ENCODE measurements at regions not wholly inside any gene's neighbourhood (a gene's known extent, or its start where the extent isn't known, plus 50 kb on each side); places are given as distances from the start of the nearest gene placed in this dataset.
"Not testable (repeated sequence)": the region's sequence is repeated elsewhere in the genome, so short reads cannot be mapped to it uniquely, and the experiment has no call there.

- Histone ChIP-seq H3K9me3 (ENCODE audit: control insufficient read depth, insufficient read depth, low read length) (no peaks in the 10 kb centered on the region), H3K4me3 (ENCODE audit: low read length) (no peak overlapping the region), H3K36me3 (ENCODE audit: control insufficient read depth, low read length) (no peaks in the 10 kb centered on the region), H3K4me2 (ENCODE audit: low read length) (no peak overlapping the region), H4K20me1 (ENCODE audit: control insufficient read depth, insufficient read depth, low read depth, low read length) (no peaks in the 10 kb centered on the region), H3K9me2 (replicated peaks; ENCODE audit: control insufficient read depth, low read length) (no peaks in the 10 kb centered on the region), H3K79me2 (ENCODE audit: control insufficient read depth, low read length) (no peaks in the 10 kb centered on the region), H3K27me3 (ENCODE audit: control insufficient read depth, low read length) (no peaks in the 10 kb centered on the region), H3K27ac (ENCODE audit: low read depth, low read length) (no peak overlapping the region), H3F3A (ENCODE audit: control insufficient read depth, insufficient read depth) (no peaks in the 10 kb centered on the region), H3K4me1 (ENCODE audit: control insufficient read depth, low read length) (no peaks in the 10 kb centered on the region)
- no peak for TF ChIP-seq EZH2phosphoT487 (IDR thresholded peaks at IDR 0.05; ENCODE audit: borderline replicate concordance, low read length)
- TF ChIP-seq CTCF (IDR thresholded peaks at IDR 0.05; ENCODE audit: low read depth, low read length, poor library complexity, severe bottlenecking), result no peak
Observed at GRCh38 chr1:177410179-177410766, 239.5 kb downstream of the BRINP2 start.

- not testable (repeated sequence) for H3K27me3 ChIP-seq (ENCODE audit: control insufficient read depth, low read length); H3K27ac ChIP-seq (ENCODE audit: low read depth, low read length); H3K9me2 ChIP-seq (replicated peaks; ENCODE audit: control insufficient read depth, low read length); H3F3A ChIP-seq (ENCODE audit: control insufficient read depth, insufficient read depth); H3K4me1 ChIP-seq (ENCODE audit: control insufficient read depth, low read length); H3K4me2 ChIP-seq (ENCODE audit: low read length); H4K20me1 ChIP-seq (ENCODE audit: control insufficient read depth, insufficient read depth, low read depth, low read length); H3K4me3 ChIP-seq (ENCODE audit: low read length); H3K79me2 ChIP-seq (ENCODE audit: control insufficient read depth, low read length); H3K9me3 ChIP-seq (ENCODE audit: control insufficient read depth, insufficient read depth, low read length); H3K36me3 ChIP-seq (ENCODE audit: control insufficient read depth, low read length)
Observed at GRCh38 chr1:177406323-177406722, 235.6 kb downstream of the BRINP2 start.

- Histone ChIP-seq H3K27me3 (ENCODE audit: control insufficient read depth, low read length) (no peaks in the 10 kb centered on the region), H4K20me1 (ENCODE audit: control insufficient read depth, insufficient read depth, low read depth, low read length) (no peaks in the 10 kb centered on the region), H3F3A (ENCODE audit: control insufficient read depth, insufficient read depth) (no peaks in the 10 kb centered on the region), H3K27ac (ENCODE audit: low read depth, low read length) (no peak overlapping the region), H3K9me2 (replicated peaks; ENCODE audit: control insufficient read depth, low read length) (no peaks in the 10 kb centered on the region), H3K4me1 (ENCODE audit: control insufficient read depth, low read length) (no peaks in the 10 kb centered on the region), H3K36me3 (ENCODE audit: control insufficient read depth, low read length) (no peaks in the 10 kb centered on the region), H3K4me3 (ENCODE audit: low read length) (no peak overlapping the region), H3K79me2 (ENCODE audit: control insufficient read depth, low read length) (no peaks in the 10 kb centered on the region), H3K4me2 (ENCODE audit: low read length) (no peak overlapping the region), H3K9me3 (ENCODE audit: control insufficient read depth, insufficient read depth, low read length) (no peaks in the 10 kb centered on the region; the same call in 1 of the 2 replicates)
- no peak for TF ChIP-seq CTCF (IDR thresholded peaks at IDR 0.05; ENCODE audit: low read depth, low read length, poor library complexity, severe bottlenecking)
- TF ChIP-seq EZH2phosphoT487 (IDR thresholded peaks at IDR 0.05; ENCODE audit: borderline replicate concordance, low read length), result no peak
Observed at GRCh38 chr1:177392336-177392735, 221.6 kb downstream of the BRINP2 start.

GRCh38 chr1:177385760-177386698 is 215.3 kb downstream of the BRINP2 start:
- no peaks in the 10 kb centered on the region for H4K20me1 ChIP-seq (ENCODE audit: control insufficient read depth, insufficient read depth, low read depth, low read length)
- H3F3A ChIP-seq (ENCODE audit: control insufficient read depth, insufficient read depth), result no peaks in the 10 kb centered on the region
- H3K27ac ChIP-seq (ENCODE audit: low read depth, low read length), result no peak overlapping the region
- no peaks in the 10 kb centered on the region for H3K4me1 ChIP-seq (ENCODE audit: control insufficient read depth, low read length)
- no peaks in the 10 kb centered on the region for H3K9me2 ChIP-seq (replicated peaks; ENCODE audit: control insufficient read depth, low read length)
- no peaks in the 10 kb centered on the region for H3K27me3 ChIP-seq (ENCODE audit: control insufficient read depth, low read length)
- no peak overlapping the region for H3K4me2 ChIP-seq (ENCODE audit: low read length)
- H3K36me3 ChIP-seq (ENCODE audit: control insufficient read depth, low read length), result no peaks in the 10 kb centered on the region
- TF ChIP-seq EZH2phosphoT487 (IDR thresholded peaks at IDR 0.05; ENCODE audit: borderline replicate concordance, low read length), result no peak
- no peak for TF ChIP-seq CTCF (IDR thresholded peaks at IDR 0.05; ENCODE audit: low read depth, low read length, poor library complexity, severe bottlenecking)
- no peaks in the 10 kb centered on the region; the same call in 1 of the 2 replicates for H3K9me3 ChIP-seq (ENCODE audit: control insufficient read depth, insufficient read depth, low read length)
- H3K79me2 ChIP-seq (ENCODE audit: control insufficient read depth, low read length), result no peaks in the 10 kb centered on the region
- H3K4me3 ChIP-seq (ENCODE audit: low read length), result no peak overlapping the region

All from DOHH2 (cell line).